A673 (cell line): ENCODE measurements at regions not wholly inside any gene's neighbourhood (a gene's known extent, or its start where the extent isn't known, plus 50 kb on each side); places are given as distances from the start of the nearest gene placed in this dataset.

Source experiments
- BruUV-seq: library from RNA; stranded (reverse); fragments of 400-500 nt; replicated peaks from 2 replicates; lab custom pipeline; 2021; lab: Mats Ljungman, UMichigan
- CTCF ChIA-PET: fragments of 300-600 bp; sonication (Branson Sonifier 250); formaldehyde crosslinking; loops from one replicate; lab custom pipeline; 2022; ENCODE audit warnings: antibody characterized with exemption; lab: Charles Lee
- POLR2A ChIA-PET: fragments of 300-600 bp; sonication (Branson Sonifier 250); formaldehyde crosslinking; loops from one replicate; lab custom pipeline; 2022; ENCODE audit warnings: antibody characterized with exemption; ENCODE audit not compliant: low non-redundant PET; lab: Charles Lee
- DNase-seq: peaks from one replicate; pipeline ENCODE4 v3.0.0-alpha.2; 2015; ENCODE audit warnings: low spot score
- H3K27ac ChIP-seq: fragments of 200-600 bp; sonication (generic); 2 replicates; pipeline ENCODE4 v1.5.1; 2016; ENCODE audit warnings: mixed run types, low read depth, mild to moderate bottlenecking, mixed read lengths, antibody characterized with exemption, low read length; ENCODE audit not compliant: poor library complexity, severe bottlenecking
- H3K27me3 ChIP-seq: fragments of 200-600 bp; sonication (generic); replicated peaks from 2 replicates; pipeline ENCODE4 v1.6.1; 2017; ENCODE audit warnings: mixed run types, low read depth, mild to moderate bottlenecking, mixed read lengths, antibody characterized with exemption, low read length; ENCODE audit not compliant: insufficient read depth, poor library complexity
- H3K36me3 ChIP-seq: fragments of 200-600 bp; sonication (generic); 2 replicates; pipeline ENCODE4 v1.6.1; 2016; ENCODE audit warnings: mixed run types, mild to moderate bottlenecking, mixed read lengths, antibody characterized with exemption, low read length; ENCODE audit not compliant: insufficient read depth, poor library complexity, severe bottlenecking
- H3K4me1 ChIP-seq: fragments of 200-600 bp; sonication (generic); 2 replicates; pipeline ENCODE4 v1.6.1; 2017; ENCODE audit warnings: mixed run types, mild to moderate bottlenecking, mixed read lengths, antibody characterized with exemption, low read length; ENCODE audit not compliant: insufficient read depth, poor library complexity, severe bottlenecking
- H3K4me3 ChIP-seq: fragments of 200-600 bp; sonication (generic); 2 replicates; pipeline ENCODE4 v1.5.1; 2016; ENCODE audit warnings: low read depth, mixed run types, mild to moderate bottlenecking, mixed read lengths, low read length; ENCODE audit not compliant: poor library complexity, severe bottlenecking
- H3K9me3 ChIP-seq: fragments of 200-600 bp; sonication (generic); 2 replicates; pipeline ENCODE4 v1.6.1; 2016; ENCODE audit warnings: mixed run types, low read depth, mild to moderate bottlenecking, mixed read lengths, antibody characterized with exemption, low read length; ENCODE audit not compliant: poor library complexity, severe bottlenecking
- EZH2 ChIP-seq: fragments of 200-600 bp; sonication (generic); IDR thresholded peaks from 2 replicates; pipeline ENCODE4 v1.6.1; 2017; ENCODE audit warnings: borderline replicate concordance, low read depth, mild to moderate bottlenecking, mixed read lengths, antibody characterized with exemption, low read length; ENCODE audit not compliant: poor library complexity, severe bottlenecking
- intact Hi-C: fragments of 100-400 bp; cut with micrococcal nuclease; formaldehyde crosslinking; loops from one replicate; pipeline ENCODE4 v1.10.0; 2022; ENCODE audit not compliant: unreplicated experiment
- TF ChIP-seq, protein P1 (sequence below): fragments of 300-800, 200-600 bp; sonication (generic); conservative IDR thresholded peaks from 2 replicates; pipeline ENCODE4 v1.5.1; 2017; ENCODE audit warnings: low read depth, mild to moderate bottlenecking, antibody characterized with exemption, low read length, moderate library complexity, mixed read lengths

DNA sequence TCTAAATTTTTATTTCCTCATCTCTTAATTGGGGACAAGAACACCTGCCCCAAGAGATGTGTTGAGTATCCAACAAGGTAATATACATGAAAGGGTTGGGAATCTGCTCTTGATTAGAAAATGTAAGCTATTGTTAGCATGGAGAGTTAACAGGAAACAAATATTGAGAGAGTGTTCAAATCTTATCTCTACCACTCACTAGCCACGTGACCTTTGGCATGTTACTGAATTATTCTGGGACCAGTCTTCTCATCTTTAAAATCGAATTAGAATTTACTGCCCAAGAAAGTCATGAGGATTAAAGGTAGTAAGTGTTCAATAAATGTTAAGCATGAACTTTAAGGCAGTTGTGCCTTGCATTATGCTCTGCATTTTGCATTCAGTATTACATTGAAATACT is 184.7 kb downstream of the MID1IP1 start:
- no TSS peak for BruUV-seq
- no peaks in the 10 kb centered on the region for H3K4me1 ChIP-seq

DNA sequence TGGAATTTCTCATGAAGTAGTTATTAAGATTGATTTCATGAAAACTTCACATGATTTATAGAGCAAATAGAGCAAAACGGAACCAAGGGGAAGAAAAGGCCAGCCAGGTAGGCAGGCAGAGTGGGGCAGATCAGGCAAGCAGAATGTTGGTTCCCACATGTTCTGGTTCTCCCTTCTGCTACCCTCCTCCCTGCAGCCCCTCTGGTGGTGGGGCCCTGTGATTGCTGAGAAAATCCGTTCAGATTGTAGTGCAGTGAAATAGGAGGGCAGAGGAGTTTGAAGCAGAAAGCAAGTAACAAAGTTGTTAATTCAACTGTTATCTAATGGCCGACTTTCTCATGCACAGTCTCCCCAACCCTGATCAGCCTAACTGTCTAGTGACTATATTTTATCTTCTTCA is 185.3 kb downstream of the MID1IP1 start:
- intact Hi-C loops = no loop called here
- Histone ChIP-seq H3K4me1 (no peaks in the 10 kb centered on the region), H3K36me3 (no peaks in the 10 kb centered on the region), H3K4me3 (no peak overlapping the region), H3K27ac (no peak overlapping the region), H3K27me3 (no peaks in the 10 kb centered on the region), H3K9me3 (no peaks in the 10 kb centered on the region)
- ChIA-PET CTCF (no interaction called here), POLR2A (no interaction called here)
- TF ChIP-seq, protein P1, sequence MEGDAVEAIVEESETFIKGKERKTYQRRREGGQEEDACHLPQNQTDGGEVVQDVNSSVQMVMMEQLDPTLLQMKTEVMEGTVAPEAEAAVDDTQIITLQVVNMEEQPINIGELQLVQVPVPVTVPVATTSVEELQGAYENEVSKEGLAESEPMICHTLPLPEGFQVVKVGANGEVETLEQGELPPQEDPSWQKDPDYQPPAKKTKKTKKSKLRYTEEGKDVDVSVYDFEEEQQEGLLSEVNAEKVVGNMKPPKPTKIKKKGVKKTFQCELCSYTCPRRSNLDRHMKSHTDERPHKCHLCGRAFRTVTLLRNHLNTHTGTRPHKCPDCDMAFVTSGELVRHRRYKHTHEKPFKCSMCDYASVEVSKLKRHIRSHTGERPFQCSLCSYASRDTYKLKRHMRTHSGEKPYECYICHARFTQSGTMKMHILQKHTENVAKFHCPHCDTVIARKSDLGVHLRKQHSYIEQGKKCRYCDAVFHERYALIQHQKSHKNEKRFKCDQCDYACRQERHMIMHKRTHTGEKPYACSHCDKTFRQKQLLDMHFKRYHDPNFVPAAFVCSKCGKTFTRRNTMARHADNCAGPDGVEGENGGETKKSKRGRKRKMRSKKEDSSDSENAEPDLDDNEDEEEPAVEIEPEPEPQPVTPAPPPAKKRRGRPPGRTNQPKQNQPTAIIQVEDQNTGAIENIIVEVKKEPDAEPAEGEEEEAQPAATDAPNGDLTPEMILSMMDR = no peak
- no peak for TF ChIP-seq EZH2
- BruUV-seq = no TSS peak
- no peak for DNase-seq

More for the DNA sequence above, 184.7 kb downstream of the MID1IP1 start:
- H3K4me3 ChIP-seq = no peak overlapping the region
- intact Hi-C loops = loop anchor here (2.0 kb wide), 1 partner anchor 231 kb away; no protein-coding TSS in a partner anchor
- POLR2A ChIA-PET = no interaction called here
- no peaks in the 10 kb centered on the region for H3K36me3 ChIP-seq
- TF ChIP-seq, protein P1 = no peak
- TF ChIP-seq EZH2 = no peak
- no peak overlapping the region for H3K27ac ChIP-seq
- CTCF ChIA-PET = no interaction called here
- DNase-seq = no peak
- no peaks in the 10 kb centered on the region for H3K27me3 ChIP-seq
- H3K9me3 ChIP-seq = no peaks in the 10 kb centered on the region

DNA sequence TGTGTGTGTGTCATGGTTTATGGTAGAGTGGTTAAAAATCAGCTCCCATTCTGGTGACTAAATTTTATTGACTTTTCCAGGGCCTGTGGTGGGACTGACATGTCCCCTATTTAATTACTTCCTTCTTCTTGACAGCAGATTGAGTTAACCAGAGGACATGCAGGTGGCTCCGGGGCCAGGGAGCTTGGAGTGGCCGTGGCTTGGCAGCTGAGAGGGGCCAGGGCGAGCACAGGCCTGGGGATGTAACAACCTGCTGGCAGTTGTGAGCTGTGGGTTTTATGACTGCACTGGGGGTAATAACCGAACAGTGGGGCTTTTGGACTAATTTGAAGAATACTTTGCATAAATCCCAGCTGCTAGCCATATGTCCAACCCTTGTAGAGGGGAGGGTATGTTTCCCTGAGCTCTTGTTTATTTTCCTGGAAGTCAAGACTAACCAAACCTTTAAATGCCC is 186.0 kb downstream of the MID1IP1 start:
- intact Hi-C loops = no loop called here

More for the DNA sequence above, 186.0 kb downstream of the MID1IP1 start:
- H3K4me3 ChIP-seq = no peak overlapping the region
- ChIA-PET POLR2A (no interaction called here), CTCF (interaction anchor here (0.6 kb wide), 1 partner anchor 219 kb away, joined by 3 read pairs; no protein-coding TSS in a partner anchor)
- no peaks in the 10 kb centered on the region for H3K9me3 ChIP-seq
- BruUV-seq = no TSS peak
- DNase-seq = no peak
- no peak overlapping the region for H3K27ac ChIP-seq
- H3K27me3 ChIP-seq = no peaks in the 10 kb centered on the region
- no peaks in the 10 kb centered on the region for H3K36me3 ChIP-seq
- no peaks in the 10 kb centered on the region for H3K4me1 ChIP-seq
- TF ChIP-seq, protein P1 = no peak
- TF ChIP-seq EZH2 = no peak
